Activated T-cell treated with anti-CD3 and anti-CD28 coated beads, Interleukin-2, amount 50 U/mL, for 4 hours (primary cell): ENCODE measurements at regions not wholly inside any gene's neighbourhood (a gene's known extent, or its start where the extent isn't known, plus 50 kb on each side); places are given as distances from the start of the nearest gene placed in this dataset.

Experiments used
- ATAC-seq, 2 donors: fragments of 200-7000 bp; cut with Tn5 transposase; one replicate each; pipeline ENCODE4 v1.10.0; 2021
- DNase-seq: peaks from one replicate; pipeline ENCODE4 v3.0.0-alpha.2; 2020
- H3K27me3 Mint-ChIP-seq: one replicate; pipeline ENCODE4 v1.8.0; 2021; ENCODE audit warnings: low read depth, mixed read lengths
- H3K36me3 Mint-ChIP-seq: one replicate; pipeline ENCODE4 v1.8.0; 2022; ENCODE audit warnings: mixed read lengths; ENCODE audit not compliant: insufficient read depth
- H3K4me1 Mint-ChIP-seq: one replicate; pipeline ENCODE4 v1.8.0; 2021; ENCODE audit warnings: low read depth, mixed read lengths
- H3K4me3 Mint-ChIP-seq: one replicate; pipeline ENCODE4 v1.8.0; 2021; ENCODE audit warnings: mild to moderate bottlenecking, moderate library complexity, mixed read lengths
- H3K9me3 Mint-ChIP-seq: one replicate; pipeline ENCODE4 v1.8.0; 2021; ENCODE audit warnings: mixed read lengths

DNA sequence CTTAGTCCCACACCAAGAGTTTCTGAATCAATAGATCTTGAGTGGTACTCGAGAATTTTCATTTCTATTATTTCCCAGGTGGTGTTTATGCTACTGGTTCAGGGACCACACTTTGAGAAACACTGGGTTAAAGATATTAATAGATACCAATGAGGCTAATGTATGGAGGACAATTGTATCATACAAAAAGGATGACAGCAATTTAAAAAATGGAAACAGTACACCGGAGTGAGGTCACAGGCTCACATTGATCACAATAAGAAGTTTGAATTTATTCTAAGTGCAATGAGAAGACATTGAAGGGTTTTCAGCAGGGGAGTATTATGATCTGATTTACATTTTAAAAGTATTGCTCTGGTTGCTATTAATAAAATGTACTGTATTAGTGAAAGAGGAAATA is 488.3 kb downstream of the PCDH17 start:
- no peak for ATAC-seq
- Mint-ChIP-seq H3K9me3 (no peaks in the 10 kb centered on the region), H3K27me3 (no peaks in the 10 kb centered on the region), H3K4me1 (no peaks in the 10 kb centered on the region), H3K36me3 (no peaks in the 10 kb centered on the region), H3K4me3 (no peak overlapping the region)
- DNase-seq, result no peak

DNA sequence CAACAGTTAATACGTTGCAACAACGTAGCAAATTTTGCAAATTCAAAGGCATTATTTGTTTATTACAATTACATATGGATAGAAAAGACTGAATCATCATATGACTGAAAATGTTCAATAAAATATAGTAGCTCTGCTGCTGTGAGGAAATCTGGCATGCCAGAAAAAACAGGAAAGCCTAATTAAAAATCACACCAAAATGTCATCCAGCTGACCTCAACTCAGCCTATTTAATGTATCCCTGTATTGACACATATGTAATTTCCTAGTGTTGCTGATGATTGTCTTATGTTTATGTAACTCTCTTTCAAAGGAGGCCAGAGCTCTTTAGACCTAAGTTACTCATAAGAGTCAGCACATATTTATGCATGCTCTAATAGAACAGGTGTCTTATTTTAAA is 495.0 kb downstream of the PCDH17 start:
- Mint-ChIP-seq H3K4me3 (no peak overlapping the region), H3K4me1 (no peaks in the 10 kb centered on the region), H3K36me3 (no peaks in the 10 kb centered on the region), H3K27me3 (no peaks in the 10 kb centered on the region), H3K9me3 (peaks cover 21% of the 10 kb centered on the region)
- ATAC-seq (no peak), DNase-seq (no peak)

DNA sequence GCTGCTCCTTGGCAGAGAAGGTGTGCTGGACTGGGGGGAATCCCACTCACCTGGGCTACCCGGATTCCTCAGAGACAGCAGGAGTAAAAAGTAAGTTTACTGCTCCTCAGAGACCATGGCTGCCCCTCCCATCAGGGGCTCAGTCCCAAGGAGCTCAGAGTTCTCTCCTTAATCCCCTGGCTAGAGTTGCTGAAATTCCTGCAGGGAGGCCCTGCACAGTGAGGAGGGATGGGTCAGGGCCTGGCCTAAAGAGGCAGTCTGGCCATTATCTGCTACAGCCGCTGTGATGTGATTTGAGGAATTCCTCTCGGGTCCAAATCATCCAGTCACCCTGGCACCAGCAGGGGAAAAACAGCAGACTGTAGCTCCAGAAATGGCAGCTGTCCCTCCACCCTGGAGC is 502.5 kb downstream of the PCDH17 start:
- Mint-ChIP-seq H3K4me1 (no peaks in the 10 kb centered on the region), H3K36me3 (no peaks in the 10 kb centered on the region), H3K4me3 (no peak overlapping the region), H3K9me3 (peaks cover 29% of the 10 kb centered on the region), H3K27me3 (no peaks in the 10 kb centered on the region)
- DNase-seq, result no peak
- no peak for ATAC-seq

DNA sequence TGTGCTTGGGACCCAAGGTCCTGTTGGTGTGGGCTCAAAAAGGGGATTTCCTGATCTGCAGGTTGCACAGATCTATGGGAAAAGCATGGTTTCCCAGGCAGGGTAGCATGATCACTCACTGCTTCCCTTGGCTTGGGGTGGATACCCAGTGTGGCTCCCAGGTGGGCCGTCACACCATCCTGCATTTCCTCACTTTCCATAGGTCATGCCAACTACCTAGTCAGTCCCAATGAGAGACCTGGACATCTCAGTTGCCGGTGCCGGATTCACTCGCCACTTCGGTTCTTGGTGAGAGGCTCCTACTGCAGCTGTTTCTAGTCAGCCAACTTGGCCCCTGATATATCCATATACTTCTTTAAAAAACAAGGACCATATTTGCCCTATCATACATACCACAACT is 503.0 kb downstream of the PCDH17 start:
- Mint-ChIP-seq H3K9me3 (peaks cover 29% of the 10 kb centered on the region), H3K4me1 (no peaks in the 10 kb centered on the region), H3K36me3 (no peaks in the 10 kb centered on the region), H3K27me3 (no peaks in the 10 kb centered on the region), H3K4me3 (no peak overlapping the region)
- DNase-seq, result no peak
- ATAC-seq, result no peak

DNA sequence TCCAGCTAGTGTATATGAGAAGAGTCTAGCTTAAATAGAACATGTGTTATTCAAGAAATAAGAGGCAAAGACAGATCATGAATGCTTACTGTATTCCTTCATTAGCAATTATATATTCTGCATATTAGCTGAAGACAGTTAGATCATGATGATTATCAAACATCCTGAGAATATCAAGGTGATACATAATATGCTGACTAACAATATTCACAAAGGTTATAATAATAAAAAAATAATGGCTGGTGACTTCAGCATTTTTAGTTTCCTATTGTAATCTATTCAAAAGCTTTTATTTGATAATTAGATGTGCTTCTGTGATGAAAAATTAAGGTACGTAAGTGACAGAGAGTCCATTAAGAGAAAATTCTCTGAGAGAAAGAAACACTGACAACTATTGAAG is 511.4 kb downstream of the PCDH17 start:
- no peak overlapping the region for H3K4me3 Mint-ChIP-seq
- H3K27me3 Mint-ChIP-seq, result no peaks in the 10 kb centered on the region
- no peaks in the 10 kb centered on the region for H3K4me1 Mint-ChIP-seq
- no peak for DNase-seq
- no peak for ATAC-seq
- H3K9me3 Mint-ChIP-seq, result peaks cover 17% of the 10 kb centered on the region
- no peaks in the 10 kb centered on the region for H3K36me3 Mint-ChIP-seq

DNA sequence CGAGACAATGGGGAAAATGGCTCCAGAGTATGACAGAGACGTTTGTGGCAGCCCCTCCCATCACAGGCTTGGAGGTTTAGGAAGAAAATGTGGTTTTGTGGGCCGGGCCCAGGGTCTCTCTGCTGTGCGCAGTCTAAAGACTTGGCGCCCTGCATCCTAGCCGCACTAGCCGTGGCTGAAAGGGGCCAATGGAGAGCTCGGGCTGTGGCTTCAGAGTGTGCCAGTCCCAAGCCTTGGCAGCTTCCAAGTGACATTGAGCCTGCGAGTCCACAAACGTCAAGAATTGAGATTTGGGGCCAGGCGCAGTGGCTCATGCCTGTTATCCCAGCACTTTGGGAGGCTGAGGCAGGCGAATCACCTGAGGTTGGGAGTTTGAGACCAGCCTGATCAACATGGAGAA is 513.1 kb downstream of the PCDH17 start:
- H3K4me1 Mint-ChIP-seq, result no peaks in the 10 kb centered on the region

DNA sequence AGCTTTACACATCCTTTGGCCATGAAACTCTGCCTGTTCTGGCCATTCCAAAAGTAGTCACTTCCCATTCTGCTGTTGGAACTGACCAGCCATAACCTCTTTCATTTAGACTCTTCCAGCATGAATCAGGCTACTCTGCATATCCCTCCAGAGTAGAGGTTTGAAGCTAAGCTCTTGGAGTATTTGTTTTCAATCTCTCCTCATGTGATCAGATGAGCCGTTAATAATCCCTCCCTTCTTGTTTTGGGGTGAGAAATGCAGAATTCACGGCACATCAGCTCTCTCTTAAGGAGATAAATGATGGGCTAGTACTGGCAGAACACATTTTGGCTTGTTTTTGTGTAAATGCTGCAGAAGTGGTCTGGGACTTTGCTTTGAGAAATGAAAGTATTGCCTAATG is 519.9 kb downstream of the PCDH17 start:
- ATAC-seq (no peak), DNase-seq (no peak)
- no peaks in the 10 kb centered on the region for H3K4me1 Mint-ChIP-seq
- H3K27me3 Mint-ChIP-seq, result no peaks in the 10 kb centered on the region
- no peak overlapping the region for H3K4me3 Mint-ChIP-seq
- H3K9me3 Mint-ChIP-seq, result no peaks in the 10 kb centered on the region
- H3K36me3 Mint-ChIP-seq, result no peaks in the 10 kb centered on the region

More for the DNA sequence above, 513.1 kb downstream of the PCDH17 start:
- Mint-ChIP-seq H3K36me3 (no peaks in the 10 kb centered on the region), H3K4me3 (no peak overlapping the region), H3K27me3 (no peaks in the 10 kb centered on the region), H3K9me3 (peaks cover 7% of the 10 kb centered on the region)
- ATAC-seq (no peak), DNase-seq (no peak)

DNA sequence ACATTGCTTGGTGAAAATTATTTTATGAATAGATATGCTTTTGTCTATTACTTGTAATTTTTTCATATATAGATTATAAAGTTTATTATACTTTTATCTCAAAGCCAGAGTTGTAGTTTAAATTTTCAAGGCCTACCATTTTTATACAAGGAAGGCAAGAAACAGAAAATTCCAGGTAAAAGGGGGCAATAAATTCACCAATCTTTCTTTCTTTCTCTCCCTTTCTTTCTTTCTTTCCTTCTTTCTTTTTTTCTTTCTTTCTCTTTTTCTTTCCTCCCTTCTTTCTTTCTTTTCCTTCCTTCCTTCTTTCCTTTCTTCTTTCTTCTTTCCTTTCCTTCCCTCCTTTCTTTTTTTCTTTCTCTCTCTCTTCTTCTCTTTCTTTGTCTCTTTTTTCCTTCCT is 529.4 kb downstream of the PCDH17 start:
- Mint-ChIP-seq H3K9me3 (peaks cover 3% of the 10 kb centered on the region), H3K4me1 (no peaks in the 10 kb centered on the region), H3K27me3 (no peaks in the 10 kb centered on the region), H3K36me3 (no peaks in the 10 kb centered on the region), H3K4me3 (no peak overlapping the region)
- no peak for DNase-seq
- ATAC-seq, result no peak

DNA sequence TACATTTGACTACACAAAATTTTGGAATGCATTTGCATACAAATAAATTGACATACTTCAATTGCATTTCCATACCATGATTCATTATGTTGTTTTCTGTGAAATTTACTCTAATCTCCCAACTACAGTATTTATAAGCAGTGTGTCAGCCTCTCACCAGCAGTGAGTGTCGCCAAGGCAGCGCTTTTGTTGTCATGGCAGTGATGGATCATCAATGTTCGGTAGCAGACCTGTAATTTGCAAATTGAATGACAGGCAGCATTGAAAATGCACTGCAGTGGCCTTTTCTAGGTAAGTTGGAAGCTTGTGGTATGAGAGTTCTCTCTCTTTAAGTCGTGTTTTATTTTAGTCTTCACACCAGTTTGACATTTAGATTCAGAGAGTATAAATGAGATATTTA is 534.1 kb downstream of the PCDH17 start:
- DNase-seq (no peak), ATAC-seq (no peak)
- H3K36me3 Mint-ChIP-seq, result no peaks in the 10 kb centered on the region
- H3K9me3 Mint-ChIP-seq, result peaks cover 8% of the 10 kb centered on the region
- H3K4me3 Mint-ChIP-seq, result no peak overlapping the region
- no peaks in the 10 kb centered on the region for H3K4me1 Mint-ChIP-seq
- H3K27me3 Mint-ChIP-seq, result no peaks in the 10 kb centered on the region

DNA sequence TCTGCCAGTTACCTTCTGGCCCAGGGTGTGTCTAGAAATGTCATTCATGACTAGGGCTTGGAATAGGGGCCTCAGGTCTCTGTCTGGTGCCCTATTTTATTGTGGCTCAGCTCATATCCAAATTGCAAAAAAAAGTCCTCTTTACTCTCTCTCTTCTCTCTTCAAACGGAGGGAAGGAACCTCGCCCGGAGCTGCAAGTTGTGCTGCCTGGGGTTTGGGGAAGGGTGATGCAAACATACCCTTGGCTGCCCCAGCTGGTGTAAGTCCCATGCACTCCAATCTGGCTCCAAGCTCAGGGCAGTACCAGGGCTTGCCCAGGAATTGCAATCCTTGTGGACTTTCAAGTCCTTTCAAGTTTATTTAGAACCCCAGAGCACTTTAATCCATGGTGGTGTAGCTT is 549.6 kb downstream of the PCDH17 start:
- Mint-ChIP-seq H3K4me1 (no peaks in the 10 kb centered on the region), H3K36me3 (no peaks in the 10 kb centered on the region), H3K9me3 (peaks cover 11% of the 10 kb centered on the region), H3K4me3 (no peak overlapping the region), H3K27me3 (no peaks in the 10 kb centered on the region)
- no peak for DNase-seq
- no peak for ATAC-seq

DNA sequence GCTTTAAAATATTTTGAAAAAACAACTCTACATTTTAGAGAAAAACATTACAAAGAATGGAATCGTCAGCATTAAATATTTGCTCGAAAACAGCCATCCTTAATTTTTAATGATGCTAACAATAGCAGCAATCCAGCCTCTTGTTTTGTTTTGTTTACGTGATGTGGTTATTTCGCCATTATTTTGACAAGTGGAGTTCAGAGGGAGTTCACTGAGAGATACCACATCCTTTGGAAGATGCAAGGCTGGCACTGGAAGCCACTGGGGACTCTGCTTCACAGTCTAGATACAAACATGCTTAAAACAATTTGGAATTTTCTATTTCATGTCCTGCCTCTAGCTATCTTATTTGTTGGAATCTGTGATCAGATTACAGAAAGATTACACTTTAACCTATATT is 556.3 kb downstream of the PCDH17 start:
- H3K27me3 Mint-ChIP-seq, result no peaks in the 10 kb centered on the region
- H3K4me3 Mint-ChIP-seq, result no peak overlapping the region
- no peaks in the 10 kb centered on the region for H3K4me1 Mint-ChIP-seq
- no peaks in the 10 kb centered on the region for H3K36me3 Mint-ChIP-seq
- no peak for ATAC-seq
- no peak for DNase-seq
- H3K9me3 Mint-ChIP-seq, result peaks cover 11% of the 10 kb centered on the region

DNA sequence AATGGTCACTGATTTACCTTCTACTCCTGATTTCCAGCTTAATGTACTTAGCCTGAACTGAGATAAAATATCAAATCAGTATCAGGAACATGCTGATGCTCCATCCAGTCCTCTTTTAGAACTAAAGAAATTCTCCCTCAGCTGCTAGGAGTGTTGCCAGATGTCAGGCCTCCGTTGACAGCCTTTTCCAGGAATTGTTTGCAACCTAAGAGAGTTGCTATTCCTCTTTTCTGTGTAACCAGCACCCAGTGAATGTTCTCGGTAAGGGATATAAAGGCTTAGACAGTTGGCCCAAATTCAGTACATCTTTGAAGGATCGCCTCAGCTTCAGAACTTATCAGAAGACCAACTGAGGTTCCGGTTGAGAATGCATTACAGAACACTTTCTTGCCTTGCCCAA is 559.0 kb downstream of the PCDH17 start:
- no peak overlapping the region for H3K4me3 Mint-ChIP-seq
- ATAC-seq (no peak), DNase-seq (no peak)
- no peaks in the 10 kb centered on the region for H3K36me3 Mint-ChIP-seq
- no peaks in the 10 kb centered on the region for H3K4me1 Mint-ChIP-seq
- H3K9me3 Mint-ChIP-seq, result peaks cover 12% of the 10 kb centered on the region
- H3K27me3 Mint-ChIP-seq, result no peaks in the 10 kb centered on the region

DNA sequence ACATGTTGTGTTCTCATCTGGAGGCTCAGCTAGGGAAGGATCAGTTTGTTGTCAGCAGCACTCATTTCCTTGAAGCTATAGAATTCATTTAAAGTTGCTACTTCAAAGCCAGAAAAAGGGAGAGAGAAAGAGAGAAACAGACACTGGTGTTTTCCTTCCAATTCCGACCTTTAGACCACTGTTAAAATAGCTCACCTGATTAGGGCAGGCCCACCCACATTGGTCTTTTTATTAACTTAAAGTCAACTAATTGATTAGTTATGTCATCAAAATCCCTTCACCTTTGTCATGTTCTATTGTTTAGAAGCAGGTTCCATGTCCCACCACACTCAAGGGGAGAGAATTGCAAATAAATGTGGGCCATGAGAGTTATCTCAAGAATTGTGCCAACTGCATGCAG is 560.2 kb downstream of the PCDH17 start:
- no peaks in the 10 kb centered on the region for H3K4me1 Mint-ChIP-seq
- H3K36me3 Mint-ChIP-seq, result no peaks in the 10 kb centered on the region
- peaks cover 12% of the 10 kb centered on the region for H3K9me3 Mint-ChIP-seq
- no peak for DNase-seq
- ATAC-seq, result no peak
- H3K27me3 Mint-ChIP-seq, result no peaks in the 10 kb centered on the region
- H3K4me3 Mint-ChIP-seq, result no peak overlapping the region

DNA sequence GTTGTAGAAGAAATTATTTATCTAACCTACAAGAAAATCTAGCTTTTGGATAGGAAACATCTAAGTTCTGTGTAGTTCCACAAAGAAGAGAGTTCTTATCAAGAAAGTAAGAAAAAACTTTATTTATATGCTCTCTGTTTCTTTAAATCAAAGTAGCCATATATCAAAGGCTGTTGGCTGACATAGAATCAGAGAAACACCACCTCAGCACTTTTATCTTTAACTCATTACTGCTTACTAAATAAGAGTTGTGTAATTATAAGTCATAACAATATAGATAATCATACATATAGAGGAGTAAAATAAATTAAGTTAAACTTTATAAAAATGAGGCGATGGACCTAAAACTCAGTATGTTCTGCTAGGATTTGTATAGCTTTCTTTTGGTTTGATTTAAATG is 570.6 kb downstream of the PCDH17 start:
- no peak overlapping the region for H3K4me3 Mint-ChIP-seq
- no peak for DNase-seq
- ATAC-seq, result no peak
- H3K4me1 Mint-ChIP-seq, result no peaks in the 10 kb centered on the region
- peaks cover 4% of the 10 kb centered on the region for H3K9me3 Mint-ChIP-seq
- no peaks in the 10 kb centered on the region for H3K27me3 Mint-ChIP-seq
- no peaks in the 10 kb centered on the region for H3K36me3 Mint-ChIP-seq

DNA sequence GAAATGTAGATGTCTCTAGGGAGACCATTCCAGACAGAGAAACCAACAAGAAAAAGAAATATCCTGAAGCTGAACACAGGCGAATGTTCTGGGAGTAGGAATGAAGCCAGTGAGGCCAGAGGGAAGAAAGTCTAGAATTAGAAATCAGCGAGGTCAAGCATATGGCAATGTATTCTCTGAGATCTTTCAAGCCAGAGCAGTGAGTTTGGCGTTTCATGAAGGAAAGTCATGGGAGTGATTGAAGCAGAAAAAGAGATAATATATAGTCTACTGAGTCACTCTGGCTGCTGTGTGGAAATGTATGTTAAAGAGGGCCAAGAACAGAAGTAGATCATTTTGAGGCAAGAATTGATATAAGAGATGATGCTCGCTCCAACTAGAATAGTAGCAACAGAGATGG is 576.0 kb downstream of the PCDH17 start:
- H3K36me3 Mint-ChIP-seq, result no peaks in the 10 kb centered on the region
- H3K4me1 Mint-ChIP-seq, result no peaks in the 10 kb centered on the region
- no peak for DNase-seq
- H3K9me3 Mint-ChIP-seq, result no peaks in the 10 kb centered on the region
- ATAC-seq, result no peak
- no peaks in the 10 kb centered on the region for H3K27me3 Mint-ChIP-seq
- H3K4me3 Mint-ChIP-seq, result no peak overlapping the region

DNA sequence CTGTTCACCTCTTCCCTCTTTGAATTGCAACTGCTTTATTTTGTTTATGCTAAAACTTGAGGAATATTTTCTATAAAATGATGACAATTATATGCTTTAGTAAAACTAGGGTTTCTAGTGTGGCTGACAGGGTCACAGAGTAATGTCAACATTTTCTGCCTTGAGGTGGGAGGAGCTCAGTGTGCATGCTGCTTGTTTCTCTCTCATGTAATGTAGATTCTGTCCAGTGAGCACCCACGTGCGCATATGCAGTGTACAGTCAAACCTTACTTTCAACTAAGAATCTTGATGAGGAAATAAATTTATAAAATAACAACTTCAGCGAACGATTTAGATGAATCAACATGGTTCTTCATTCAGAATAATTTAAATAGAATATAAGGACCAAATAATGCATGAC is 603.9 kb downstream of the PCDH17 start:
- no peak overlapping the region for H3K4me3 Mint-ChIP-seq
- DNase-seq (no peak), ATAC-seq (no peak)
- H3K36me3 Mint-ChIP-seq, result no peaks in the 10 kb centered on the region
- peaks cover 5% of the 10 kb centered on the region for H3K9me3 Mint-ChIP-seq
- H3K27me3 Mint-ChIP-seq, result no peaks in the 10 kb centered on the region
- no peaks in the 10 kb centered on the region for H3K4me1 Mint-ChIP-seq
